Nephron (organoid): ENCODE measurements at regions not wholly inside any gene's neighbourhood (a gene's known extent, or its start where the extent isn't known, plus 50 kb on each side); places are given as distances from the start of the nearest gene placed in this dataset.
A peak's percentile ranks its signal among the peaks of the same experiment; 100 is the strongest.

ENCODE experiments used
- H3K27ac Mint-ChIP-seq, 3 experiments: 2 replicates each; pipeline ENCODE4 v1.8.0; 2020; ENCODE audit warnings: mixed read lengths in 3 of 3, mild to moderate bottlenecking in 2 of 3, moderate library complexity in 1 of 3
- H3K27me3 Mint-ChIP-seq: 2 replicates; pipeline ENCODE4 v1.8.0; 2021; ENCODE audit warnings: low read depth, mild to moderate bottlenecking, moderate library complexity, mixed read lengths
- H3K36me3 Mint-ChIP-seq: 2 replicates; pipeline ENCODE4 v1.8.0; 2020; ENCODE audit warnings: low read depth, mixed read lengths
- H3K4me1 Mint-ChIP-seq: 2 replicates; pipeline ENCODE4 v1.8.0; 2020; ENCODE audit warnings: mixed read lengths
- H3K4me3 Mint-ChIP-seq, 3 experiments: 2 replicates each; pipeline ENCODE4 v1.8.0; 2020; ENCODE audit warnings: mild to moderate bottlenecking in 3 of 3, mixed read lengths in 3 of 3, moderate library complexity in 2 of 3
- H3K9me3 Mint-ChIP-seq: 2 replicates; pipeline ENCODE4 v1.8.0; 2020; ENCODE audit warnings: mixed read lengths
- TF ChIP-seq, protein P1 (sequence below), 3 experiments: fragments of 200-600 bp; sonication (generic); IDR thresholded peaks; one replicate each; pipeline ENCODE4 v1.5.0; 2021; ENCODE audit warnings: antibody characterized with exemption in 3 of 3; ENCODE audit not compliant: unreplicated experiment in 3 of 3

DNA sequence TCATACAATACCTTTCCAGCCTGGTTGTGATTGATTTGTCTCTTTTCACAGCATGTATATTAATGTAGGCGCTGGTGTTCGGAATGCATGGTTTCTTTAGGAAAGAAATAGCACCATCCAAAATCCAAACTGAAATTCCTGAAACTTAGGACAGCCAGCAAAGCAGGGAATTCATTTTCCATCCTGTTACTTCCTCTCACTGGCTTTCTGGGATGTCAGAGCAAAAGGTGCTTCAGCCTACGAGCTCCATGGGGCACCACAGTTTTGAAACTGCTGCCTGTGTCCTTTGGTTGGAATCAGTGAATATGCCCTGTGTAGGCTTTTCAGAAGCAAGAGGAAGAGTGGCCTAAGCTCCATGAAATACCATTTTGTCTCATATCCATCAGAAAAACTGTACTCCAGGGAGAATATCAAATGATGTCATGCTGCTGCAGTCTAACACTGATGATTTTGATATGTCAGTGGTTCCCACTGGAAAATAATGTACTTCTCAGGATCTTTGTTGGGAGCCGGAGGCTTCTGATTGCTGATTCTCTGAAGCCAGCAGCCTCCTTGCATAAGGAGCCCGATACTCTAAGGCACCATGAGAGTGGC lies 117.8 kb upstream of the SERP2 start:
- Mint-ChIP-seq H3K27me3 (peaks cover 18% of the 10 kb centered on the region), H3K4me3 (no peak overlapping the region), H3K9me3 (no peaks in the 10 kb centered on the region), H3K4me1 (peaks cover 18% of the 10 kb centered on the region), H3K27ac (peak overlapping the region in 1 of 3 experiments; percentile 28), H3K36me3 (no peaks in the 10 kb centered on the region)
- TF ChIP-seq, protein P1, sequence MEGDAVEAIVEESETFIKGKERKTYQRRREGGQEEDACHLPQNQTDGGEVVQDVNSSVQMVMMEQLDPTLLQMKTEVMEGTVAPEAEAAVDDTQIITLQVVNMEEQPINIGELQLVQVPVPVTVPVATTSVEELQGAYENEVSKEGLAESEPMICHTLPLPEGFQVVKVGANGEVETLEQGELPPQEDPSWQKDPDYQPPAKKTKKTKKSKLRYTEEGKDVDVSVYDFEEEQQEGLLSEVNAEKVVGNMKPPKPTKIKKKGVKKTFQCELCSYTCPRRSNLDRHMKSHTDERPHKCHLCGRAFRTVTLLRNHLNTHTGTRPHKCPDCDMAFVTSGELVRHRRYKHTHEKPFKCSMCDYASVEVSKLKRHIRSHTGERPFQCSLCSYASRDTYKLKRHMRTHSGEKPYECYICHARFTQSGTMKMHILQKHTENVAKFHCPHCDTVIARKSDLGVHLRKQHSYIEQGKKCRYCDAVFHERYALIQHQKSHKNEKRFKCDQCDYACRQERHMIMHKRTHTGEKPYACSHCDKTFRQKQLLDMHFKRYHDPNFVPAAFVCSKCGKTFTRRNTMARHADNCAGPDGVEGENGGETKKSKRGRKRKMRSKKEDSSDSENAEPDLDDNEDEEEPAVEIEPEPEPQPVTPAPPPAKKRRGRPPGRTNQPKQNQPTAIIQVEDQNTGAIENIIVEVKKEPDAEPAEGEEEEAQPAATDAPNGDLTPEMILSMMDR (IDR thresholded peaks at IDR 0.05; ENCODE audit: unreplicated experiment in 3 of 3): no peak

GRCh38 chr13:44257796-44258195 lies 115.8 kb upstream of the SERP2 start:
- Mint-ChIP-seq H3K4me3 (no peak overlapping the region), H3K27me3 (peaks cover 18% of the 10 kb centered on the region), H3K27ac (no peak overlapping the region), H3K36me3 (no peaks in the 10 kb centered on the region), H3K9me3 (no peaks in the 10 kb centered on the region), H3K4me1 (peaks cover 25% of the 10 kb centered on the region)
- TF ChIP-seq, protein P1 (IDR thresholded peaks at IDR 0.05; ENCODE audit: unreplicated experiment in 3 of 3): no peak

- Mint-ChIP-seq H3K27ac (peak overlapping the region in 1 of 3 experiments; percentile 23), H3K9me3 (no peaks in the 10 kb centered on the region), H3K4me1 (peaks cover 25% of the 10 kb centered on the region), H3K4me3 (no peak overlapping the region), H3K27me3 (peaks cover 11% of the 10 kb centered on the region), H3K36me3 (no peaks in the 10 kb centered on the region)
- TF ChIP-seq, protein P1 (IDR thresholded peaks at IDR 0.05; ENCODE audit: unreplicated experiment in 3 of 3): no peak
Observed at GRCh38 chr13:44259045-44260027, 114.3 kb upstream of the SERP2 start.

DNA sequence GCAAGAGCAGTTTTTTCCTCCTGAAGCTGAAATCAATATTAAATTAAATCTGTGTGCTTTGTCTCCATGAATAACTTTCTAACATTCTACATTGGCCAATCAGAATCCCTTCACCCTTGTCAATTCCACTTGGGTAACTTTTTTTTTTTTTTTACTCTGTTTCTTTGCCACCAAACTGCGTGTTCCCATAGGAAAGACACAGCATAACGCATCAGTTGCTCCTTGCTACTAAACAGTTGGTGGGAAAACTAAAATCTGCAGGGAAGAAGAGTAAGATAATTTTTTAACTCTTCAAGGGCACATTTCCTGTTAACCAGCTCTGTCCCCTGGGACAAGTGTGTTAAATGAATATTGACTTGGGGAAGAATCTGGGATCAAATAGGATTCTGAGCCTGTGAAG lies 113.3 kb upstream of the SERP2 start:
- no peaks in the 10 kb centered on the region for H3K9me3 Mint-ChIP-seq
- no peaks in the 10 kb centered on the region for H3K36me3 Mint-ChIP-seq
- no peak overlapping the region for H3K27ac Mint-ChIP-seq
- peaks cover 9% of the 10 kb centered on the region for H3K27me3 Mint-ChIP-seq
- TF ChIP-seq, protein P1 (IDR thresholded peaks at IDR 0.05; ENCODE audit: unreplicated experiment in 3 of 3): no peak
- H3K4me1 Mint-ChIP-seq: peaks cover 25% of the 10 kb centered on the region
- H3K4me3 Mint-ChIP-seq: no peak overlapping the region

GRCh38 chr13:44263751-44264620 lies 109.6 kb upstream of the SERP2 start:
- Mint-ChIP-seq H3K4me3 (no peak overlapping the region), H3K36me3 (no peaks in the 10 kb centered on the region), H3K9me3 (no peaks in the 10 kb centered on the region), H3K27ac (no peak overlapping the region), H3K4me1 (peaks cover 24% of the 10 kb centered on the region), H3K27me3 (peaks cover 9% of the 10 kb centered on the region)
- TF ChIP-seq, protein P1 (IDR thresholded peaks at IDR 0.05; ENCODE audit: unreplicated experiment in 3 of 3): no peak
